GM12878 (cell line): ENCODE measurements at regions not wholly inside any gene's neighbourhood (a gene's known extent, or its start where the extent isn't known, plus 50 kb on each side); places are given as distances from the start of the nearest gene placed in this dataset.

Experiments
- ATAC-seq: fragments of 200-7000 bp; cut with Tn5 transposase; 3 replicates; pipeline ENCODE4 v1.9.1; 2020; ENCODE audit warnings: mild to moderate bottlenecking, moderate library complexity
- BruUV-seq: library from RNA; stranded (reverse); fragments of 400-500 nt; replicated peaks from 2 replicates; lab custom pipeline; 2021; lab: Mats Ljungman, UMichigan
- CTCF ChIA-PET: fragments of 300-600 bp; sonication (Branson Sonifier 250); formaldehyde crosslinking; extraction: SDS; loops from one replicate; lab custom pipeline; 2021; ENCODE audit warnings: inconsistent platforms; lab: Yijun Ruan, JAX
- POLR2A ChIA-PET: fragments of 350-600 bp; formaldehyde crosslinking; extraction: SDS; loops from one replicate; lab custom pipeline; 2021; ENCODE audit warnings: inconsistent platforms; lab: Charles Lee
- RAD21 ChIA-PET: fragments of 300-600 bp; sonication (Branson Sonifier 250); formaldehyde crosslinking; loops from one replicate; lab custom pipeline; 2023; ENCODE audit warnings: antibody characterized with exemption; ENCODE audit not compliant: unreplicated experiment; lab: Charles Lee
- SMC1A ChIA-PET: fragments of 300-600 bp; sonication (Branson Sonifier 250); formaldehyde crosslinking; loops from one replicate; lab custom pipeline; 2023; ENCODE audit not compliant: unreplicated experiment, uncharacterized antibody; lab: Charles Lee
- DNase-seq: peaks from one replicate; pipeline ENCODE4 v3.0.0-alpha.2; 2011; ENCODE audit warnings: low read depth, low spot score
- FAIRE-seq: peaks from 3 replicates; lab custom pipeline; 2011; peaks lifted over from hg19 to GRCh38; lab: Jason Lieb, UNC
- H2AFZ ChIP-seq: 2 replicates; pipeline ENCODE4 v1.6.0; 2011; ENCODE audit warnings: low read depth, low read length, control low read depth; ENCODE audit not compliant: control insufficient read depth
- H3K27ac ChIP-seq: 2 replicates; pipeline ENCODE4 v1.5.1; 2011; ENCODE audit warnings: control low read depth; ENCODE audit not compliant: control insufficient read depth, insufficient read depth
- H3K27me3 ChIP-seq, 2 experiments: replicated peaks in 1 of 2; 2 replicates each; pipeline versions ENCODE4 v1.6.0 to v1.6.1; 2011; ENCODE audit warnings: low read length in 1 of 2; ENCODE audit not compliant: control insufficient read depth in 2 of 2, insufficient read depth in 2 of 2
- H3K36me3 ChIP-seq, 2 experiments: 2 replicates each; pipeline ENCODE4 v1.5.1; 2011; ENCODE audit warnings: low read length in 1 of 2; ENCODE audit not compliant: control insufficient read depth in 2 of 2, insufficient read depth in 2 of 2
- H3K4me1 ChIP-seq: 2 replicates; pipeline ENCODE4 v1.6.1; 2011; ENCODE audit warnings: mild to moderate bottlenecking, low read length, moderate library complexity, mixed read lengths; ENCODE audit not compliant: control insufficient read depth, insufficient read depth
- H3K4me2 ChIP-seq: 2 replicates; pipeline ENCODE4 v1.6.0; 2011; ENCODE audit warnings: control low read depth; ENCODE audit not compliant: control insufficient read depth, insufficient read depth
- H3K4me3 ChIP-seq: fragments of 200-600 bp; sonication (generic); 2 replicates; pipeline ENCODE4 v1.5.1; 2016
- H3K79me2 ChIP-seq: 2 replicates; pipeline ENCODE4 v1.6.0; 2011; ENCODE audit warnings: low read length; ENCODE audit not compliant: control insufficient read depth, insufficient read depth
- H3K9ac ChIP-seq: 2 replicates; pipeline ENCODE4 v1.8.0; 2011; ENCODE audit warnings: low read length, control low read depth, mixed read lengths; ENCODE audit not compliant: control insufficient read depth, insufficient read depth
- H3K9me3 ChIP-seq: replicated peaks from 3 replicates; pipeline ENCODE4 v1.5.1; 2011; ENCODE audit warnings: mild to moderate bottlenecking, low read length; ENCODE audit not compliant: control insufficient read depth, insufficient read depth
- H4K20me1 ChIP-seq: 2 replicates; pipeline ENCODE4 v1.6.0; 2011; ENCODE audit not compliant: control insufficient read depth, insufficient read depth
- BCLAF1 ChIP-seq: fragments of 450-650 bp; IDR thresholded peaks from 2 replicates; pipeline ENCODE4 v1.6.1; 2017; ENCODE audit warnings: antibody characterized with exemption, mild to moderate bottlenecking, moderate library complexity
- CTCF ChIP-seq, 3 experiments: IDR thresholded peaks in 2 of 3; conservative IDR thresholded peaks in 1 of 3; 2 replicates each; pipeline ENCODE4 v1.5.1; 2011; ENCODE audit warnings: low read depth in 3 of 3, low read length in 3 of 3, mild to moderate bottlenecking in 3 of 3, control low read depth in 2 of 3, moderate library complexity in 2 of 3, inconsistent platforms in 1 of 3, mixed read lengths in 1 of 3; ENCODE audit not compliant: control insufficient read depth in 2 of 3, insufficient read depth in 1 of 3; ENCODE audit errors: extremely low read depth in 1 of 3
- RELA ChIP-seq: fragments of 450-650 bp; IDR thresholded peaks from 2 replicates; pipeline ENCODE4 v1.8.0; 2014; ENCODE audit warnings: borderline replicate concordance; ENCODE audit not compliant: partially characterized antibody
- WGBS: methylation state at CpG from one replicate; pipeline ENCODE4 v1.1.6; 2016; ENCODE audit warnings: low lambda C conversion rate; ENCODE audit not compliant: insufficient replicate concordance, insufficient coverage; ENCODE audit errors: missing lambda C conversion rate; 5-methylcytosine and 5-hydroxymethylcytosine counted together
- in situ Hi-C: fragments of 300-500 bp; cut with MboI; formaldehyde crosslinking; loops from 9 replicates; pipeline ENCODE4 v1.14.3; 2018; ENCODE audit warnings: mixed read lengths
- intact Hi-C: fragments of 100-400 bp; cut with micrococcal nuclease; formaldehyde crosslinking; loops from one replicate; pipeline ENCODE4 v1.14.2; 2022; ENCODE audit not compliant: unreplicated experiment

- ChIA-PET SMC1A (no interaction called here), POLR2A (no interaction called here), RAD21 (no interaction called here), CTCF (no interaction called here)
- FAIRE-seq (no peak), ATAC-seq (no peak), DNase-seq (no peak)
- in situ Hi-C loops, result no loop called here
- Histone ChIP-seq H3K9me3 (no peaks in the 10 kb centered on the region), H3K27ac (no peak overlapping the region), H4K20me1 (no peaks in the 10 kb centered on the region), H2AFZ (no peak overlapping the region), H3K27me3 (no peaks in the 10 kb centered on the region; a peak in 2 of 4 replicates), H3K4me3 (no peak overlapping the region), H3K79me2 (no peaks in the 10 kb centered on the region), H3K4me1 (no peaks in the 10 kb centered on the region), H3K9ac (no peak overlapping the region), H3K4me2 (no peak overlapping the region), H3K36me3 (no peaks in the 10 kb centered on the region)
- BruUV-seq, result no TSS peak
- TF ChIP-seq RELA, result no peak
- peak in 1 of 3 experiments; percentile 8; a peak in 1 of 6 replicates for TF ChIP-seq CTCF (IDR thresholded peaks at IDR 0.05 in 2 of 3, conservative IDR thresholded peaks at IDR 0.05 in 1 of 3; ENCODE audit: control insufficient read depth in 2 of 3, extremely low read depth in 1 of 3, insufficient read depth in 1 of 3, low read depth in 3 of 3, low read length in 3 of 3)
- no peak for TF ChIP-seq BCLAF1
- WGBS, result 25% methylated on average over 5 of the region's 5 CpGs
- intact Hi-C loops, result loop anchor here (5.0 kb wide), 1 partner anchor 175 kb away; no protein-coding TSS in a partner anchor
Observed at GRCh38 chr6:40672087-40672486, 84.9 kb upstream of the LRFN2 start.
